Activated T-helper 2 cell treated with anti-CD3 and anti-CD28 coated beads, Interferon-gamma antibody, Interleukin-2, Interleukin-4, amounts not matched to agents 10 μg/mL and 5 μg/mL and 100 μg/mL, durations not matched to agents 14 hours and 24 hours and 36 hours (primary cell): ENCODE measurements at regions not wholly inside any gene's neighbourhood (a gene's known extent, or its start where the extent isn't known, plus 50 kb on each side); places are given as distances from the start of the nearest gene placed in this dataset.
A peak's percentile ranks its signal among the peaks of the same experiment; 100 is the strongest.

Experiments
- DNase-seq: peaks from one replicate; pipeline ENCODE4 v3.0.0; 2021; ENCODE audit warnings: low spot score
- H3K27ac Mint-ChIP-seq: one replicate; pipeline ENCODE4 v1.8.0; 2021; ENCODE audit warnings: mixed read lengths
- H3K27me3 Mint-ChIP-seq: one replicate; pipeline ENCODE4 v1.8.0; 2021; ENCODE audit warnings: low read depth, mixed read lengths
- H3K36me3 Mint-ChIP-seq: one replicate; pipeline ENCODE4 v1.8.0; 2021; ENCODE audit warnings: low read depth, mixed read lengths
- H3K4me1 Mint-ChIP-seq: one replicate; pipeline ENCODE4 v1.8.0; 2021; ENCODE audit warnings: low read depth, mixed read lengths
- H3K4me3 Mint-ChIP-seq: one replicate; pipeline ENCODE4 v1.8.0; 2021; ENCODE audit warnings: low read depth, mild to moderate bottlenecking, moderate library complexity, mixed read lengths
- H3K9me3 Mint-ChIP-seq: one replicate; pipeline ENCODE4 v1.8.0; 2021; ENCODE audit warnings: mixed read lengths
- intact Hi-C: fragments of 100-400 bp; cut with micrococcal nuclease; formaldehyde crosslinking; loops from one replicate; pipeline ENCODE4 v1.15.1; 2023

DNA sequence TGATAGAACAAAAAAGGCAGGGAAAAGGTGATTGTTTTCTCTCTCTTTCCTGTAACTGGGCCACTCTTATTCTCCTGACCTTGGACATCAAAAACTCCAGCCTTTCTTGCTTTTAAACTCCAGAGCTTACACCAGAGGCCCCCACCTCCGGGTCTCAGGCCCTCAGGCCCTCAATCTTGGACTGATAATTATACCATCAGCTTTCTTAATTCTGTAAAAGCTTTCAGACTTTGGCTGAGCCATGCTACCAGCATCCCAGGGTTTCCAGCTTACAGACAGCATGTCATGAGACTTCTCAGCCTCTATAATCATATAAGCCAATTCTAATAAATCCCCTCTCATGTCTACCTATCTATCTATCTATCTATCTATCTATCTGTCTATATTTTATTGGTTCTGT is 137.7 kb downstream of the SNX18 start:
- intact Hi-C loops: no loop called here
- DNase-seq: no peak
- H3K9me3 Mint-ChIP-seq: no peaks in the 10 kb centered on the region
- no peaks in the 10 kb centered on the region for H3K36me3 Mint-ChIP-seq
- H3K27me3 Mint-ChIP-seq: no peaks in the 10 kb centered on the region
- H3K4me1 Mint-ChIP-seq: peaks cover 20% of the 10 kb centered on the region
- no peak overlapping the region for H3K27ac Mint-ChIP-seq
- H3K4me3 Mint-ChIP-seq: no peak overlapping the region

DNA sequence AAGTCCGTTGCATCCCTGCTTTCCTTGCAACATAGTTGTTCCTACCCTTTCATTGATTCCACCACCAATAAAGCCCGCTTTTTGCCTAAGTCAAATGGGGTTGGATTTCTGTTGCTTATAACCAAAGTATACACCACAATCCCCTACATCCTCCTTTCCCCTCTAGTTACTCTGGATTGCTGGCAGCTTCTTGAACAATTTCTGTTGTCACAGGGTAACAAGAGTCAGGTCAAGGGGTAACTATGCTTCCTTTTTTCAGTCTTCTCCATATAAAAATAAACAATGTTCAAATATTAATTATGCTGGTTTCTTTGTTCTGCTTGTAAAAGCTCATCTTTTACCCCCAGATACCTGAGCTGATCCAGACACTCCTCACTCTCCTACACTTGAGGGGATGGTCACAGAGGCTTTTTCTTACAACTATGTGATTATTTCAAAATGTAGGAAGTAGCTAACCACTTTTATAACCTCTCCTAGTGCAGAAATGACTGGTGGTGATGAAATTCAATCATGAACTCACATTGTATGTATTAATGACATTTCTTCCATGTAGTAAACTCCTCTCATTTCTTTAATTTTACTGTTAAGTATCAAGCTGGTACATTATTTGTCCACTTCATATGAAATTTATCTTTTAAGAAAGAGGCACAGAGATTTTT is 136.5 kb downstream of the SNX18 start:
- Mint-ChIP-seq H3K9me3 (no peaks in the 10 kb centered on the region), H3K4me1 (peaks cover 20% of the 10 kb centered on the region)

DNA sequence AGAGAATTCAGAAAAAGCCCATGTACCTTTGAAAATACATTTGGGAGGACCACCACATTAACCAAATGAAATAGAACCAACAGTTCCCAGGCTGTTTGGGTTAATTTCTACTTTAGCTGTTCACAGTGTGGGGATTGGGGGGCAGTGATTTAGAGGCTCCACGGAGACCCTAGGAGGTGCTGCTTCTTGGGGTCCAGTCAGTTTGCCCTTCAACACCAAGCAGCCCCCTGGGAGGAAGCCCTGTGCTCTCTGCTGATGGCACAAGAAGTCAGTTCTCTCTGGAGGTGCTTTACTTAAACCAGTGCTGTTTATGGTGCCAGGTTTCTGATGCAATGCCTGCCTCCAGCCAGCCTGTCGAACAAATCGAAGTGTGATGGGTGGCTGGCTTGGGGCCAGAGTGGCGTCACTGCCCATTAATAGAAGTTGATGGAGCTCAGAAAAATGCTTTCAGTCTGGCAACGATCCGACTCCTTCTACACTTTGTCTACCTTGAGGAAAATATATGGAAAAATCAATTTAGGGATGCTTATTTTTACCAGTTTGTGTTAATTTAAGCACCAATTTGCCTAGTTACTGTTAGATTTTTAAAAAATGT is 134.0 kb downstream of the SNX18 start:
- Mint-ChIP-seq H3K4me3 (no peak overlapping the region), H3K36me3 (peaks cover 4% of the 10 kb centered on the region), H3K27me3 (no peaks in the 10 kb centered on the region), H3K27ac (no peak overlapping the region), H3K4me1 (peaks cover 34% of the 10 kb centered on the region), H3K9me3 (peaks cover 6% of the 10 kb centered on the region)
- DNase-seq: no peak
- intact Hi-C loops: no loop called here

More for the DNA sequence above, 136.5 kb downstream of the SNX18 start:
- Mint-ChIP-seq H3K4me3 (no peak overlapping the region), H3K36me3 (no peaks in the 10 kb centered on the region), H3K27me3 (no peaks in the 10 kb centered on the region), H3K27ac (no peak overlapping the region)
- DNase-seq: no peak
- intact Hi-C loops: no loop called here

DNA sequence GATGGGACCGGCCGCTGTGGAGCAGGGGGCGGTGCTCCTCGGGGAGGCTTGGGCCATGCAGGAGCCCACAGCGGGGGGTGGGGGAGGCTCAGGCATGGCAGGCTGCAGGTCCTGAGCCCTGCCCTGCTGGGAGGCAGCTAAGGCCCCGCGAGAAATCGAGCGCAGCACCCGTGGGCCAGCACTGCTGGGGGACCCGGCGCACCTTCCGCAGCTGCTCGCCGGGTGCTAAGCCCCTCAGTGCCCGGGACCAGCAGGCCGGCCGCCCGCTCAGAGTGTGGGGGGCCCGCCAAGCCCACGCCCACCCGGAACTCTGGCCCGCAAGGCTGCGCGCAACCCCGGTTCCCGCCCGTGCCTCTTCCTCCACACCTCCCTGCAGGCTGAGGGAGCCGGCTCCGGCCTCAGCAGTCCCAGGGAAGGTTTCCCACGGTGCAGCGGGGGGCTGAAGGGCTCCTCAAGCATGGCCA is 131.5 kb downstream of the SNX18 start:
- intact Hi-C loops: loop anchor here (5.0 to 10.0 kb wide), 2 partner anchors 93 to 196 kb away; no protein-coding TSS in a partner anchor
- no peak for DNase-seq
- no peaks in the 10 kb centered on the region for H3K27me3 Mint-ChIP-seq
- H3K27ac Mint-ChIP-seq: no peak overlapping the region
- peaks cover 43% of the 10 kb centered on the region for H3K4me1 Mint-ChIP-seq
- peaks cover 6% of the 10 kb centered on the region for H3K9me3 Mint-ChIP-seq
- H3K36me3 Mint-ChIP-seq: peaks cover 4% of the 10 kb centered on the region
- H3K4me3 Mint-ChIP-seq: no peak overlapping the region

DNA sequence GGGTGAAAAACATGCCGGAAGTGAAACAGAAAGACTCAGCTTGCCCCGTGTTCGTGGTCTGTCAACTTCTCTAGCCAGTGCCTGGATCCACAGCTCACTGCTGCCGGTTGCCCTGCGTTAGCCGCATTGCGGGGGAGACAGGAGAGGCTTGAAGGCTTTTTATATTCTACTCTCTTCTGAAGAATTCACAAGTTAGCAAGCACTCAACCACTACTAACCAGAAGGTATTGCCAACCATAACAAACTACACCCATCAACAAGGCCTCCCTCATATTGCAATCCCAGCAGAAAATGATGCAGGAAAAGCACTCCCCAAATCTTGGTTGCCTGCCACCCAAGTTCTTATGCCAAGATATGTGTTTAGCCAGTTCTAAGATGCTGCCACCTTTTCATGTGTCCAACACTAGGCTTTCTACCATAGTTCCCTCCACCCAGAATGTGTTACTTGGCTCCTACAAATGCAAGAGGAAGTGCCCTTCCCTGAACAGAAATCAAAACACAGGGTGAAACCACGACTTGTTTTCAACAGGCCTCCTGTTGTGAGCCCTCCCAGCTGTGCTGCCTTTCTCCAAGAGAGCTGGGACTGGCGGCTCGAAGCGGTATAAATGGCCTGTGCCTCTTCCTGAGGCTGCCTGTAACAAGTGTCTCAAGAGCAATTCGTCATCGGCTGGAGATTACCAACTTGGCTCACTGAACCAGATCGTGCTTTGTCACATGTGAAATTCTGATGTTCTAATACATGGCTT is 129.0 kb downstream of the SNX18 start:
- H3K36me3 Mint-ChIP-seq: peaks cover 4% of the 10 kb centered on the region
- H3K27me3 Mint-ChIP-seq: no peaks in the 10 kb centered on the region
- peak overlapping the region; percentile 46 for H3K4me3 Mint-ChIP-seq
- peaks cover 50% of the 10 kb centered on the region for H3K4me1 Mint-ChIP-seq
- H3K9me3 Mint-ChIP-seq: peaks cover 6% of the 10 kb centered on the region
- peak; percentile 74 for DNase-seq
- intact Hi-C loops: loop anchor here (1.0 to 10.0 kb wide), 7 partner anchors 36 to 336 kb away; partner anchors contain the start of genes ARL15 and SNX18
- H3K27ac Mint-ChIP-seq: peak overlapping the region; percentile 86

DNA sequence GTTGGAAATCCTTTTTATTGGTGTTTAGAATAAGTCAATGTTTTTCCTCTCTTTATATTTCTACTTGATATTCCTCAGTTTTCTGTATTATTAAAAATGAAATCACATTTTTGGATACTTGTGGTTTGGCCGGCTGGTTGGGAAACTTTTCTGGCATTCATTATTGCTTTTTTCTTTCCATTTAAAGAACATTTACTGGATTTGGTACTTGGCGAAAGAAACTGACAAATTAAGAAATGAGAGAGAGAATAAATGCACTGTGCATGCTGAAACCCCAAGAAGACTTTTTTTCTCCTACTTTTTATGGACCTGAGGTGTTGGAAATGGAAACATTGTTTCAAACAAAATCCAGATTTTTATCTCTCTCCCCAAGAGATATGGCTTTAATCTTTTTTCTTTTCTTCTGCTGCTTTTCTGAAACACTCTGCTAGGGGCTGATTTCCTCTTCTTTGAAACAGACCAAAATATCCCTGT is 128.4 kb downstream of the SNX18 start:
- H3K4me1 Mint-ChIP-seq: peaks cover 50% of the 10 kb centered on the region
- intact Hi-C loops: loop anchor here (1.0 to 10.0 kb wide), 7 partner anchors 35 to 335 kb away; partner anchors contain the start of genes ARL15 and SNX18
- peak overlapping the region; percentile 46 for H3K4me3 Mint-ChIP-seq
- H3K27ac Mint-ChIP-seq: peak overlapping the region; percentile 86
- no peak for DNase-seq
- peaks cover 6% of the 10 kb centered on the region for H3K9me3 Mint-ChIP-seq
- no peaks in the 10 kb centered on the region for H3K27me3 Mint-ChIP-seq
- peaks cover 4% of the 10 kb centered on the region for H3K36me3 Mint-ChIP-seq

DNA sequence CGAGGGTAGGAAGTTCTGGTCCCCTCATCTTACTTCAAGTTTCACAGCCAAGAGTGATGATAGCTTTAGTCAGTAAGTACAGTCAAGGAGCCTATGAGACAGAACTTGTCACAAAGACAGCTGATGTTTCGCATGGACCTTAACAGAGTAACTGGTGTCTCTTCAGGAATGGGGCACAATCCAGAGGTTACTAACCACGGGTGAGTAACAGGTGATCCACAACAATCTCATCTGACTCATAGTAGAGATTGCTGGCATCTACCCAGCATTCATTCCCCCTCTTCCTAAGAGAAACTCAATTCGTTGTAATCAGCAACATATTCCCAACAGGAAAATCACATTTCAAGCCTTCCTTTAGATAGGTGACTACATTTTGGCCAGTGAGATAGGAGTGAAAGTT is 126.7 kb downstream of the SNX18 start:
- peaks cover 50% of the 10 kb centered on the region for H3K4me1 Mint-ChIP-seq
- H3K27ac Mint-ChIP-seq: no peak overlapping the region
- peaks cover 6% of the 10 kb centered on the region for H3K9me3 Mint-ChIP-seq
- peaks cover 4% of the 10 kb centered on the region for H3K36me3 Mint-ChIP-seq
- no peak overlapping the region for H3K4me3 Mint-ChIP-seq
- no peak for DNase-seq
- intact Hi-C loops: loop anchor here (10.0 kb wide), 1 partner anchor 201 kb away; no protein-coding TSS in a partner anchor
- no peaks in the 10 kb centered on the region for H3K27me3 Mint-ChIP-seq

DNA sequence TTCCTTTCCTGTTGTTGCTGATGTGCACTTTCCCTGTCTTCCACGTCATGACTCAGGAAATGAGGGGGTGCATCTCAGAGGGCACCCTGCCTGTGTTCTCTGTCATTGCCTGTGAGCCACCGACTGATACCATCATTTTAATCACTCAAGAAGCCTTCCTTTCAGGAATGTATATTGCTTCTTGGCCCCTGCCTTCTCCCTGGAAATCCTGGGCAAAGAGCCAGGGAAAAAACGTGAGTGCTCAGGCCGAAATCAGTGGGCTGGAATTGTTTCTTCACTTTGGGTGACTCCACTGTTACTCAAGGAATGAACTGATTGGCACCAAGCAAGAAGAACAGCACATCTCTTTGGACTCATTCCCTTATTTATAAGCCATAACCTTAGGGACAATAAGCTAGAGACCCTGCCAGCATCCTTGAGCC is 126.1 kb downstream of the SNX18 start:
- H3K4me3 Mint-ChIP-seq: no peak overlapping the region
- H3K9me3 Mint-ChIP-seq: peaks cover 6% of the 10 kb centered on the region
- peaks cover 4% of the 10 kb centered on the region for H3K36me3 Mint-ChIP-seq
- no peaks in the 10 kb centered on the region for H3K27me3 Mint-ChIP-seq
- no peak for DNase-seq
- H3K27ac Mint-ChIP-seq: no peak overlapping the region
- H3K4me1 Mint-ChIP-seq: peaks cover 50% of the 10 kb centered on the region
- intact Hi-C loops: loop anchor here (10.0 kb wide), 1 partner anchor 201 kb away; no protein-coding TSS in a partner anchor

DNA sequence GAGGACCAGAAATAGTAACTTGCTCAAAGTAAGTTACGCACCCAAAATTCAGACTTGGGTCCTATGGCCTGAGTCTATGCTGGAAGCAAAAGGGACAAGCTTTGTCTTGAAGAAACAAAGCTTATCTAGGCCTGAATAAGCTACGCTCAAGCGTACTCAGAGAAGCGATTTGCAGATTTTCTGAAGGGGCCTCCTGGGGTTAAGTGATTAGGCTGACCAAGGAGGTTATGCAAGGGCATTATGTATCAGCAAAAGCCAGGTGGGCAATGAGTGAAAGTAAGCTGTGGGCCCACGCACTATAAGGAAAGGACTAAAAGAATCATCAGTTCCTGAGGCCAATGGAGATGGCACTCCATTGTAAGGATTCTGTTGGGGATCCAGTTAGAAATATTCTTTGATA is 122.1 kb downstream of the SNX18 start:
- Mint-ChIP-seq H3K27me3 (no peaks in the 10 kb centered on the region), H3K36me3 (peaks cover 2% of the 10 kb centered on the region), H3K4me3 (no peak overlapping the region), H3K4me1 (peaks cover 31% of the 10 kb centered on the region), H3K9me3 (no peaks in the 10 kb centered on the region), H3K27ac (no peak overlapping the region)
- DNase-seq: no peak
- intact Hi-C loops: loop anchor here (10.0 kb wide), 1 partner anchor 205 kb away; no protein-coding TSS in a partner anchor

DNA sequence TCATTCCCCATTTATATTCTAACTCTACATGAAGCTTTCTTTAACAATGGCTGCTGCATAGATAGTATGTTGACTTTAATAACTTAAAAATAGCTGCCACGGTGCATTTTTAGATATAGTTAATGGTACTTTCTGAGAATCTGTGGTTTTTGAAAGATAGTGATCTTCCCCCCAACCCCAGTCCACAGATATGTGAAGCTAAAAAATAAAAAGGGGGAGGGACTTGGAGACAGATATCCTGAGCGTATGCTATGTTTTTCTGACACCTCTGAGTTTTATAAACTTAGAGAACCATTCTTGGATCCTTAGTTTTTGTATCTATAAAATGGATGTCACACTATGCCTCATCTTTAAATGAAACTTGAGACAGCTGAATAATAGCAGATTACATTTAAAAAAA is 120.5 kb downstream of the SNX18 start:
- H3K9me3 Mint-ChIP-seq: no peaks in the 10 kb centered on the region
- H3K27ac Mint-ChIP-seq: no peak overlapping the region
- no peak overlapping the region for H3K4me3 Mint-ChIP-seq
- intact Hi-C loops: no loop called here
- peaks cover 2% of the 10 kb centered on the region for H3K36me3 Mint-ChIP-seq
- H3K27me3 Mint-ChIP-seq: no peaks in the 10 kb centered on the region
- H3K4me1 Mint-ChIP-seq: peaks cover 17% of the 10 kb centered on the region
- no peak for DNase-seq

DNA sequence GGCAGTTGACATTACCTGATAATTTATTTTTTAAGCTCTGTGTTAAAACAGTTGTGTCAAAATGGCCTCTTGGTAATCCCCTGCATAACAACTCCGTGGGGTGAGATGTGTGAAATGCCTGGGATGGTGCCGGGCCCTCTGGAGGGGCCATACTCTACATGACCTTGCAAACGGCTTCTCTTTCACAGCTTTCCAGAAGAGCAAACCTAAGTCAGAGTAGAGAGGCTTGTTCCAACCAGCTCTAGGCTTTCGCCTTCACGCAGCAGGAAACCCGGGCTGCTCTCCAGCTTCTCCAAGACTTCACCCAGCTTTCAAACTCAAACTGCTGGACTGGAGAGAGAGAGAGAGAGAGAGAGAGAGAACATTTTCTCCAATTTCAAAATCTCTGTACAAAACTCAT is 120.1 kb downstream of the SNX18 start:
- H3K4me1 Mint-ChIP-seq: peaks cover 17% of the 10 kb centered on the region
- intact Hi-C loops: no loop called here
- no peak for DNase-seq
- peaks cover 2% of the 10 kb centered on the region for H3K36me3 Mint-ChIP-seq
- H3K27me3 Mint-ChIP-seq: no peaks in the 10 kb centered on the region
- no peak overlapping the region for H3K27ac Mint-ChIP-seq
- H3K4me3 Mint-ChIP-seq: no peak overlapping the region
- no peaks in the 10 kb centered on the region for H3K9me3 Mint-ChIP-seq

DNA sequence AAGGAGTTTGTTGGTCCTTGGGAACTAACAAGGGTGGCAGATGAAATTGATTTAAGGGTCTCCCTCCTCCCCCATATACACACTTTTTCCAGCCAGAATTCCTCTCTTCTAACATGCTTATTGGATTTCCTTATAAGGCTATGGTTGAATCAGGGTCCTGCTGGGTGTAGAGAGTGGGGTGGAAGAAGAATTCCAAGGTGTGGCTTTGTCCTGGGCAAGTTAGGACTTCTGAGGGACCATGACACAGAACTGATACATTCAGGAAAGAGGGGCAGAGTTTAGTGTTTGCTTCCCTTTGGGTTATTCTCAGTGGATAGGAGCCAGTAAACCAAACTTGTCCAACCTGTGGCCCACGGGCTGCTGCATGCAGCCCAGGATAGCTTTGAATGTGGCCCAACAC is 116.5 kb downstream of the SNX18 start:
- H3K9me3 Mint-ChIP-seq: peaks cover 7% of the 10 kb centered on the region
- intact Hi-C loops: no loop called here

More for the DNA sequence above, 116.5 kb downstream of the SNX18 start:
- Mint-ChIP-seq H3K4me1 (peaks cover 16% of the 10 kb centered on the region), H3K4me3 (no peak overlapping the region), H3K36me3 (peaks cover 2% of the 10 kb centered on the region), H3K27me3 (no peaks in the 10 kb centered on the region), H3K27ac (no peak overlapping the region)
- DNase-seq: no peak
